ENCODE measurements at regions not wholly inside any gene's neighbourhood (a gene's known extent, or its start where the extent isn't known, plus 50 kb on each side); places are given as distances from the start of the nearest gene placed in this dataset.

GRCh38 chr6:82025271-82025670 lies 222.3 kb downstream of the IBTK start:
- no peaks in the 10 kb centered on the region for H3K9me3 ChIP-seq (ENCODE audit: control insufficient read depth, insufficient read depth, low read length)
- no peaks in the 10 kb centered on the region for H3K27me3 ChIP-seq (ENCODE audit: control insufficient read depth, insufficient read depth, low read length)
- H3K4me1 ChIP-seq (ENCODE audit: control insufficient read depth, insufficient read depth, low read length): no peaks in the 10 kb centered on the region
- no peak overlapping the region for H3K4me3 ChIP-seq (ENCODE audit: low read depth, low read length)
- no peak overlapping the region for H3K27ac ChIP-seq (ENCODE audit: low read depth, low read length)
- no CpG with 5 or more reads among the region's 1 CpG for WGBS (ENCODE audit: insufficient coverage)
- no peaks in the 10 kb centered on the region for H3K36me3 ChIP-seq (ENCODE audit: control insufficient read depth, insufficient read depth, low read length)
- DNase-seq (ENCODE audit: low read depth in 4 of 6, low spot score in 6 of 6): no peak

- H3K4me3 ChIP-seq (ENCODE audit: low read depth, low read length): no peak overlapping the region
- DNase-seq (ENCODE audit: low read depth in 4 of 6, low spot score in 6 of 6): no peak
- no peaks in the 10 kb centered on the region for H3K36me3 ChIP-seq (ENCODE audit: control insufficient read depth, insufficient read depth, low read length)
- no peaks in the 10 kb centered on the region for H3K9me3 ChIP-seq (ENCODE audit: control insufficient read depth, insufficient read depth, low read length)
- H3K27me3 ChIP-seq (ENCODE audit: control insufficient read depth, insufficient read depth, low read length): no peaks in the 10 kb centered on the region
- H3K4me1 ChIP-seq (ENCODE audit: control insufficient read depth, insufficient read depth, low read length): no peaks in the 10 kb centered on the region
- no CpG with 5 or more reads among the region's 2 CpGs for WGBS (ENCODE audit: insufficient coverage)
- H3K27ac ChIP-seq (ENCODE audit: low read depth, low read length): no peak overlapping the region
Measured at GRCh38 chr6:82022614-82023129, 224.9 kb downstream of the IBTK start.

GRCh38 chr6:82017773-82018172 lies 229.8 kb downstream of the IBTK start:
- H3K4me1 ChIP-seq (ENCODE audit: control insufficient read depth, insufficient read depth, low read length): no peaks in the 10 kb centered on the region
- no peaks in the 10 kb centered on the region for H3K27me3 ChIP-seq (ENCODE audit: control insufficient read depth, insufficient read depth, low read length)
- H3K27ac ChIP-seq (ENCODE audit: low read depth, low read length): no peak overlapping the region
- no peak overlapping the region for H3K4me3 ChIP-seq (ENCODE audit: low read depth, low read length)
- no CpG with 5 or more reads among the region's 3 CpGs for WGBS (ENCODE audit: insufficient coverage)
- no peaks in the 10 kb centered on the region for H3K36me3 ChIP-seq (ENCODE audit: control insufficient read depth, insufficient read depth, low read length)
- DNase-seq (ENCODE audit: low read depth in 4 of 6, low spot score in 6 of 6): no peak
- H3K9me3 ChIP-seq (ENCODE audit: control insufficient read depth, insufficient read depth, low read length): no peaks in the 10 kb centered on the region

- no peaks in the 10 kb centered on the region for H3K9me3 ChIP-seq (ENCODE audit: control insufficient read depth, insufficient read depth, low read length)
- H3K27ac ChIP-seq (ENCODE audit: low read depth, low read length): no peak overlapping the region
- no peaks in the 10 kb centered on the region for H3K27me3 ChIP-seq (ENCODE audit: control insufficient read depth, insufficient read depth, low read length)
- H3K36me3 ChIP-seq (ENCODE audit: control insufficient read depth, insufficient read depth, low read length): no peaks in the 10 kb centered on the region
- no peak for DNase-seq (ENCODE audit: low read depth in 4 of 6, low spot score in 6 of 6)
- no peaks in the 10 kb centered on the region for H3K4me1 ChIP-seq (ENCODE audit: control insufficient read depth, insufficient read depth, low read length)
- no peak overlapping the region for H3K4me3 ChIP-seq (ENCODE audit: low read depth, low read length)
Measured at GRCh38 chr6:82017288-82017687, 230.3 kb downstream of the IBTK start.

GRCh38 chr6:82015526-82015925 lies 232.0 kb downstream of the IBTK start:
- WGBS (ENCODE audit: insufficient coverage): 83% methylated on average over 1 of the region's 2 CpGs

GRCh38 chr6:82015043-82015442 lies 232.5 kb downstream of the IBTK start:
- Histone ChIP-seq H3K36me3 (ENCODE audit: control insufficient read depth, insufficient read depth, low read length) (no peaks in the 10 kb centered on the region), H3K27me3 (ENCODE audit: control insufficient read depth, insufficient read depth, low read length) (no peaks in the 10 kb centered on the region), H3K27ac (ENCODE audit: low read depth, low read length) (no peak overlapping the region), H3K9me3 (ENCODE audit: control insufficient read depth, insufficient read depth, low read length) (no peaks in the 10 kb centered on the region), H3K4me3 (ENCODE audit: low read depth, low read length) (no peak overlapping the region), H3K4me1 (ENCODE audit: control insufficient read depth, insufficient read depth, low read length) (no peaks in the 10 kb centered on the region)
- 100% methylated on average over 1 of the region's 2 CpGs for WGBS (ENCODE audit: insufficient coverage)
- no peak for DNase-seq (ENCODE audit: low read depth in 4 of 6, low spot score in 6 of 6)

More at GRCh38 chr6:82015526-82015925, 232.0 kb downstream of the IBTK start:
- H3K36me3 ChIP-seq (ENCODE audit: control insufficient read depth, insufficient read depth, low read length): no peaks in the 10 kb centered on the region
- H3K9me3 ChIP-seq (ENCODE audit: control insufficient read depth, insufficient read depth, low read length): no peaks in the 10 kb centered on the region
- H3K27ac ChIP-seq (ENCODE audit: low read depth, low read length): no peak overlapping the region
- H3K27me3 ChIP-seq (ENCODE audit: control insufficient read depth, insufficient read depth, low read length): no peaks in the 10 kb centered on the region
- no peak overlapping the region for H3K4me3 ChIP-seq (ENCODE audit: low read depth, low read length)
- no peak for DNase-seq (ENCODE audit: low read depth in 4 of 6, low spot score in 6 of 6)
- H3K4me1 ChIP-seq (ENCODE audit: control insufficient read depth, insufficient read depth, low read length): no peaks in the 10 kb centered on the region

GRCh38 chr6:82013561-82014530 lies 233.7 kb downstream of the IBTK start:
- Histone ChIP-seq H3K4me1 (ENCODE audit: control insufficient read depth, insufficient read depth, low read length) (no peaks in the 10 kb centered on the region), H3K4me3 (ENCODE audit: low read depth, low read length) (no peak overlapping the region), H3K9me3 (ENCODE audit: control insufficient read depth, insufficient read depth, low read length) (no peaks in the 10 kb centered on the region), H3K27ac (ENCODE audit: low read depth, low read length) (no peak overlapping the region), H3K36me3 (ENCODE audit: control insufficient read depth, insufficient read depth, low read length) (no peaks in the 10 kb centered on the region), H3K27me3 (ENCODE audit: control insufficient read depth, insufficient read depth, low read length) (no peaks in the 10 kb centered on the region)
- WGBS (ENCODE audit: insufficient coverage): no CpG with 5 or more reads among the region's 3 CpGs
- peak in 1 of 6 donors; percentile 4 for DNase-seq (ENCODE audit: low read depth in 4 of 6, low spot score in 6 of 6)

GRCh38 chr6:82006027-82006738 lies 241.4 kb downstream of the IBTK start:
- no peak for DNase-seq (ENCODE audit: low read depth in 4 of 6, low spot score in 6 of 6)
- Histone ChIP-seq H3K36me3 (ENCODE audit: control insufficient read depth, insufficient read depth, low read length) (no peaks in the 10 kb centered on the region), H3K27me3 (ENCODE audit: control insufficient read depth, insufficient read depth, low read length) (no peaks in the 10 kb centered on the region), H3K27ac (ENCODE audit: low read depth, low read length) (no peak overlapping the region), H3K4me3 (ENCODE audit: low read depth, low read length) (no peak overlapping the region), H3K4me1 (ENCODE audit: control insufficient read depth, insufficient read depth, low read length) (no peaks in the 10 kb centered on the region), H3K9me3 (ENCODE audit: control insufficient read depth, insufficient read depth, low read length) (peaks cover 2% of the 10 kb centered on the region)
- WGBS (ENCODE audit: insufficient coverage): 96% methylated on average over 3 of the region's 5 CpGs

GRCh38 chr6:82000551-82000950 lies 247.0 kb downstream of the IBTK start:
- H3K27ac ChIP-seq (ENCODE audit: low read depth, low read length): no peak overlapping the region
- H3K27me3 ChIP-seq (ENCODE audit: control insufficient read depth, insufficient read depth, low read length): no peaks in the 10 kb centered on the region
- no peaks in the 10 kb centered on the region for H3K4me1 ChIP-seq (ENCODE audit: control insufficient read depth, insufficient read depth, low read length)
- no peak for DNase-seq (ENCODE audit: low read depth in 4 of 6, low spot score in 6 of 6)
- no peak overlapping the region for H3K4me3 ChIP-seq (ENCODE audit: low read depth, low read length)
- H3K36me3 ChIP-seq (ENCODE audit: control insufficient read depth, insufficient read depth, low read length): no peaks in the 10 kb centered on the region
- peaks cover 2% of the 10 kb centered on the region for H3K9me3 ChIP-seq (ENCODE audit: control insufficient read depth, insufficient read depth, low read length)

Data from spinal cord (tissue), 9 donors.